LNCAP (cell line): ENCODE measurements at regions not wholly inside any gene's neighbourhood (a gene's known extent, or its start where the extent isn't known, plus 50 kb on each side); places are given as distances from the start of the nearest gene placed in this dataset.

Experiments used
- TF ChIP-seq, protein P1 (sequence below): fragments of 450-650 bp; IDR thresholded peaks from 2 replicates; pipeline ENCODE4 v1.5.1; 2017; ENCODE audit warnings: mild to moderate bottlenecking

DNA sequence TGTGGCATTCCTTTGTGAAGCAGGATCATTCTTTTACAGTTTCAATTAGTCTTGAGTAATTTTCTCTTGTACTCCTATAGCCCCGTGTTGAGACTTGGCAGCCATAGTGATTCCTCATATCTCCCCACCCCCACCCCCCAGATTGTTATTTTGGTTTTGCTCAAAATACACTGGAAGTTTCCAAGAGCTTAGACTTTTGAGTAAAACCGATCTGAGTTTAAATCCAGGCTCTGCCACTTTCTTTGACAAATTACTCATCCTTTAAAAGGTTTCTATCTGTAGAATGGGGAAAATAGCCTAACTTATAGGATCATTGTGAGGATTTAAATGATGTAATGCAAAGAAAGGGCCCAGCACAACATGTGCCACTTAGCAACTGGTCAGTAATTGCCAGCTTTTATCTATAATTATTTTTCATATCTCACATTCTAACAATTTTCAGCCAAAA, 53.1 kb upstream of the RC3H1 start:
- TF ChIP-seq, protein P1, sequence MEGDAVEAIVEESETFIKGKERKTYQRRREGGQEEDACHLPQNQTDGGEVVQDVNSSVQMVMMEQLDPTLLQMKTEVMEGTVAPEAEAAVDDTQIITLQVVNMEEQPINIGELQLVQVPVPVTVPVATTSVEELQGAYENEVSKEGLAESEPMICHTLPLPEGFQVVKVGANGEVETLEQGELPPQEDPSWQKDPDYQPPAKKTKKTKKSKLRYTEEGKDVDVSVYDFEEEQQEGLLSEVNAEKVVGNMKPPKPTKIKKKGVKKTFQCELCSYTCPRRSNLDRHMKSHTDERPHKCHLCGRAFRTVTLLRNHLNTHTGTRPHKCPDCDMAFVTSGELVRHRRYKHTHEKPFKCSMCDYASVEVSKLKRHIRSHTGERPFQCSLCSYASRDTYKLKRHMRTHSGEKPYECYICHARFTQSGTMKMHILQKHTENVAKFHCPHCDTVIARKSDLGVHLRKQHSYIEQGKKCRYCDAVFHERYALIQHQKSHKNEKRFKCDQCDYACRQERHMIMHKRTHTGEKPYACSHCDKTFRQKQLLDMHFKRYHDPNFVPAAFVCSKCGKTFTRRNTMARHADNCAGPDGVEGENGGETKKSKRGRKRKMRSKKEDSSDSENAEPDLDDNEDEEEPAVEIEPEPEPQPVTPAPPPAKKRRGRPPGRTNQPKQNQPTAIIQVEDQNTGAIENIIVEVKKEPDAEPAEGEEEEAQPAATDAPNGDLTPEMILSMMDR: no peak

DNA sequence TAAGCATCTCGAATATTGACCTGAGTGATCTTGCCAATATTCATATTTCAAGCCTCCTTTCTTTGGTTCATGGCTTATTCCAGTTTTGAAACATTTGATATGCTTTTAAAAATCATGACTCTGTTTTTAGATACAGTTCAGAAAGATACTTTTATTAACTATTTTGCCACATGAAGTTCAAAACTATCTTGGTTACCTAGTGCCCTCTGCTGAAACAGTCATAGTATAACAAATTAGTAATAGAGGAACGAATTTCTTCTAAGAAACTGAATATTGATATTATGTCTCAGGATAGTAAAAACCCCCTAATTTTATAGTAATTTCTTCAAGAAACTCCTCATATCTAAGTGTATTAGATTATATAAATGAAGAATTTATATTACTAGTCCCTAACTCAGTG, 52.6 kb upstream of the RC3H1 start:
- TF ChIP-seq, protein P1: peak; percentile 67

DNA sequence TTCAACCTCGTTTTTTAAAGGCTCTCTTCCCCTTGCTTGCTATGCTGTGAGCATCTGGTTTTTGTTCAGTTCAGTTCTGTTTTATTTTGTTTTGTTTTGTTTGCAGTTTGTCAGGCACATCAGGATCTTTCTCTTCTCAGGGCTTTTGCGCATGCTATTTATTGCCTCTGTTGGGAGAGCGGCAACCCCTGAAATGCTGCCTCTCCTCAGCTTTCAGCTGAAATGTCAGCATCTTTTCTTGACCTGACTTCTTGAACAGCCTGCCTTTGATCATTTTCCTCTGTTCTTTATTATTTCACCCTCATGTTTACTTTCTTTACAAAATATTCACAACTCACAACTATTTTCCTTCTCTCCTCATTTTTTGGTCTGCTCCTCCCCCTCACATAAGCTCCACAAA, 50.4 kb upstream of the RC3H1 start:
- TF ChIP-seq, protein P1: no peak
